Tibial nerve (tissue), 3 donors: ENCODE measurements at regions not wholly inside any gene's neighbourhood (a gene's known extent, or its start where the extent isn't known, plus 50 kb on each side); places are given as distances from the start of the nearest gene placed in this dataset.

Experiments used
- EP300 ChIP-seq, 2 donors: sonication (generic); formaldehyde crosslinking; IDR thresholded peaks; one replicate each; pipeline ENCODE4 v1.6.1; 2017; ENCODE audit warnings: antibody characterized with exemption in 2 of 2, mild to moderate bottlenecking in 1 of 2
- POLR2A ChIP-seq, 2 donors: fragments of 450-650 bp; IDR thresholded peaks; one replicate each; pipeline ENCODE4 v1.6.1; 2017; ENCODE audit warnings: antibody characterized with exemption in 2 of 2, mild to moderate bottlenecking in 2 of 2, moderate library complexity in 2 of 2

DNA sequence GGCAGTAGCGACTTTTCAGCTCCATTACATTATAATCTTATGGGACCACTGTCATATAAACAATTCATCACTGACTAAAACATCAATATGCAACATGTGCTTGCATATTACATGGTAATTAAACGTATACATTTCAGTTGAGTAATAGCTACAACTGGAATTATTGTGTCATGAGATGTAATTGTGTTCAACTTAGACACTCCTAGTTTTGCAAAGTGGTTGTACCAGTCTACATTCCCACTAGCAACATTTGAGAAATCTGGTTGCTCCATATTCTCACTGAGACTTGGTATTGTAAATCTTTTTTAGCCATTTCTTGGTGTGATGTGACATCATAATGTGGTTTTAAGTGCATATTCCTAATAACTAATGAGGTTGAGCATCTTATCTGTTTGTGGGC is 90.0 kb downstream of the CAPZA3 start:
- no peak for TF ChIP-seq POLR2A (IDR thresholded peaks at IDR 0.05)
- no peak for TF ChIP-seq EP300 (IDR thresholded peaks at IDR 0.05)
